ENCODE measurements at regions not wholly inside any gene's neighbourhood (a gene's known extent, or its start where the extent isn't known, plus 50 kb on each side); places are given as distances from the start of the nearest gene placed in this dataset.
A peak's percentile ranks its signal among the peaks of the same experiment; 100 is the strongest.

DNA sequence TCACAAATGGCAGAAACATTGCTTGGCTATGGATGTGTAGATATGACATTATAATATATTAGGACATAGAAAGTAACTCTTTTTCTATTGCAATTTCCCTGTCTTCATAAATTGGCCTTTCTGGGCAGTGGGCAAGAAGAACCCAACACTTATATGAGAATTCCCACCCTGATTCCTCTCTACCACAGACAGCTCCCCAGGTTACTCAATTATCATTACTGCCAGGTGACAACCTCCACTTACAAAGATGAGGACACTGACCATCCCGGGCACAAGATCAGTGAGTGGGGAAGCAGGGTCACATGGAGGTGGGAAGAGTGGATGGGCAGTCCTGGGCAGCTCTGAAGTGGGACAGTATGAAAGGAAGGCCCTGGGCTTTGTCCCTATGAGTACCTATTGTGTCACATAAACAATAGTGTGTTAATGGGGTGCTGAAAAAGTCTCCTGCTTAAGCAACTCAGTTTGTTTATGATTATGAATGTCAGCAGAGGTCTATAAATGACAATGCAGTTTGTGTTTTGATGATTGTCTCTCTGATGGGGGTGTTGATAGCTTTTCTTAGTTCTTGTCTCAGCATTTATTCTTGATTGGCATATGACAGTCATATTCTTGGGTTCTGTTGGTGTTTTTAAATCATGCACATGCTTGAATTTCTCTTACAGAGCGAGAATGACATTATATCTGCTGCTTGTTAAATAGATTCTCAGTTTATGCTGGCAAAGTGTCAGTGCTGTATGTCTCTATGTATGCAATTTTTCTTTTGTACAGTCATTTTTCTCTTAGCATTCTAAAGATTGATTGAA lies 99.9 kb downstream of the SLIT2 start:
- H3K9me3 ChIP-seq = no peaks in the 10 kb centered on the region
- H3K4me1 ChIP-seq = peaks cover 3% of the 10 kb centered on the region
- H3K4me3 ChIP-seq = no peak overlapping the region
- intact Hi-C loops (cut with DNase I) = no loop called here
- DNase-seq (no peak), ATAC-seq (no peak)
- no peak overlapping the region for H3K27ac ChIP-seq
- no peak for TF ChIP-seq POLR2A (IDR thresholded peaks at IDR 0.05)
- TF ChIP-seq, protein P1, sequence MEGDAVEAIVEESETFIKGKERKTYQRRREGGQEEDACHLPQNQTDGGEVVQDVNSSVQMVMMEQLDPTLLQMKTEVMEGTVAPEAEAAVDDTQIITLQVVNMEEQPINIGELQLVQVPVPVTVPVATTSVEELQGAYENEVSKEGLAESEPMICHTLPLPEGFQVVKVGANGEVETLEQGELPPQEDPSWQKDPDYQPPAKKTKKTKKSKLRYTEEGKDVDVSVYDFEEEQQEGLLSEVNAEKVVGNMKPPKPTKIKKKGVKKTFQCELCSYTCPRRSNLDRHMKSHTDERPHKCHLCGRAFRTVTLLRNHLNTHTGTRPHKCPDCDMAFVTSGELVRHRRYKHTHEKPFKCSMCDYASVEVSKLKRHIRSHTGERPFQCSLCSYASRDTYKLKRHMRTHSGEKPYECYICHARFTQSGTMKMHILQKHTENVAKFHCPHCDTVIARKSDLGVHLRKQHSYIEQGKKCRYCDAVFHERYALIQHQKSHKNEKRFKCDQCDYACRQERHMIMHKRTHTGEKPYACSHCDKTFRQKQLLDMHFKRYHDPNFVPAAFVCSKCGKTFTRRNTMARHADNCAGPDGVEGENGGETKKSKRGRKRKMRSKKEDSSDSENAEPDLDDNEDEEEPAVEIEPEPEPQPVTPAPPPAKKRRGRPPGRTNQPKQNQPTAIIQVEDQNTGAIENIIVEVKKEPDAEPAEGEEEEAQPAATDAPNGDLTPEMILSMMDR (IDR thresholded peaks at IDR 0.05) = no peak
- 61 to 63% methylated on average over 2 of the region's 2 CpGs for WGBS, 2 donors
- H3K27me3 ChIP-seq = no peaks in the 10 kb centered on the region
- H3K36me3 ChIP-seq (replicated peaks in 1 of 2; ENCODE audit: insufficient read depth in 1 of 2, low read depth in 2 of 2) = no peaks in the 10 kb centered on the region

DNA sequence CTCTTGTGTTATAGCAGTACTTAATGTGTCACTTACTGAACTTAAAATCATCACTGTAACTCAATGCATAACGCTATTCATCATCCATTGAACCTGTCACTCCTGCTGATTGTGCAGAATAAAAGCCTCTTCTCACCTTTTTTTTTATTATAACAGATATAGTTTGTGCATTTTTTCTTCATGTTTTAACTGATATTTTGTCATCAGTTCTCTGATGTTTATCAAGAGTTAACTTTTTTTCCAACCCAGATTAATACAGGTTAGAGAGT lies 100.4 kb downstream of the SLIT2 start:
- intact Hi-C loops (cut with DNase I) = no loop called here
- Histone ChIP-seq H3K27me3 (no peaks in the 10 kb centered on the region), H3K4me3 (no peak overlapping the region), H3K27ac (no peak overlapping the region), H3K36me3 (replicated peaks in 1 of 2; ENCODE audit: insufficient read depth in 1 of 2, low read depth in 2 of 2) (no peaks in the 10 kb centered on the region), H3K4me1 (peaks cover 3% of the 10 kb centered on the region), H3K9me3 (no peaks in the 10 kb centered on the region)
- 43 to 50% methylated on average over 1 of the region's 1 CpG for WGBS, 2 donors
- DNase-seq (no peak), ATAC-seq (no peak)
- TF ChIP-seq POLR2A (IDR thresholded peaks at IDR 0.05) = no peak
- TF ChIP-seq, protein P1 (IDR thresholded peaks at IDR 0.05) = no peak

DNA sequence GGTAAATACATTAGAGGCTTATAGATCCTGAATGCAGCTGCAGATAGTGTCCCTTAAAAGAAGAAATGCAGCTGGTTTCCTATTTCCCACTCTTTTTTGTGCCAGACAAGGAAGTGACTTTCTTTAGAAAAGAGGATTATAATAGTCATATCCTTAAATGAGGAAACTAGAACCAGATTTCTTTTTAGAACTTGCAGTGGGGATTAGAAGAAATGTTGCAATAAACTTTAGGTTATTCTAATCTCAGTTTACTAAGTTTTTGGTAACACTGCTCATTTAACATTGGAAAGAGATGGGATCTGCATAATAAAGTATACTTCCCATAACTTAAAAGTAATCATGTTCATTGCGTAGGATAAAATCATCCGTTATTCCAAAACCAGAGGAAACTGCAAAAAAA lies 101.9 kb downstream of the SLIT2 start:
- intact Hi-C loops (cut with DNase I) = no loop called here
- TF ChIP-seq, protein P1 (IDR thresholded peaks at IDR 0.05) = no peak
- TF ChIP-seq POLR2A (IDR thresholded peaks at IDR 0.05) = no peak
- ATAC-seq (no peak), DNase-seq (no peak)
- peaks cover 3% of the 10 kb centered on the region for H3K4me1 ChIP-seq
- no peaks in the 10 kb centered on the region for H3K9me3 ChIP-seq
- H3K27me3 ChIP-seq = no peaks in the 10 kb centered on the region
- 86 to 88% methylated on average over 2 of the region's 2 CpGs for WGBS, 2 donors
- H3K27ac ChIP-seq = no peak overlapping the region
- no peaks in the 10 kb centered on the region for H3K36me3 ChIP-seq (replicated peaks in 1 of 2; ENCODE audit: insufficient read depth in 1 of 2, low read depth in 2 of 2)
- no peak overlapping the region for H3K4me3 ChIP-seq

DNA sequence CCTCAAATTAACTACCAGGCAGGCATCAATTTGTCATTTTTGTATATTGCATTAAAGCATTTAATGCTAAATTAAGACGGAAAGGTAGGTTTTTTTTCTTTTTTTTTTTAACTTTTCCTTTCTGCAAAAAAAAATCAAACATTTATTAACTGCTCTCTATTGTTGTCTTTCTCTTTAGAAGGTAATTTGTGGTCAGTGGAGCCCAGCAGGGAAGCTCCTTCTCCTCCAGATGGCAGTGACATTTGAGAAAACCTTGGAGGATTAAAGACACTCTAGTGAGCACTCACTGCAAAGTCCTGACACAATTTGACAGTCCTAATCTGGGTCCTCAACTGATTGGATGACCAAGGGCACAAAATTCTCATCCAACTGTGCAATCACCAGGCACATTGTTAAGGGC lies 102.4 kb downstream of the SLIT2 start:
- ATAC-seq = no peak
- H3K27ac ChIP-seq = no peak overlapping the region
- no peaks in the 10 kb centered on the region for H3K36me3 ChIP-seq (replicated peaks in 1 of 2; ENCODE audit: insufficient read depth in 1 of 2, low read depth in 2 of 2)
- no peak overlapping the region for H3K4me3 ChIP-seq
- H3K4me1 ChIP-seq = peaks cover 3% of the 10 kb centered on the region
- H3K27me3 ChIP-seq = no peaks in the 10 kb centered on the region
- TF ChIP-seq, protein P1 (IDR thresholded peaks at IDR 0.05) = no peak
- no peak for TF ChIP-seq POLR2A (IDR thresholded peaks at IDR 0.05)
- 56% methylated on average over 1 of the region's 1 CpG for WGBS, 2 donors
- intact Hi-C loops (cut with DNase I) = no loop called here
- no peaks in the 10 kb centered on the region for H3K9me3 ChIP-seq
- no peak for DNase-seq

DNA sequence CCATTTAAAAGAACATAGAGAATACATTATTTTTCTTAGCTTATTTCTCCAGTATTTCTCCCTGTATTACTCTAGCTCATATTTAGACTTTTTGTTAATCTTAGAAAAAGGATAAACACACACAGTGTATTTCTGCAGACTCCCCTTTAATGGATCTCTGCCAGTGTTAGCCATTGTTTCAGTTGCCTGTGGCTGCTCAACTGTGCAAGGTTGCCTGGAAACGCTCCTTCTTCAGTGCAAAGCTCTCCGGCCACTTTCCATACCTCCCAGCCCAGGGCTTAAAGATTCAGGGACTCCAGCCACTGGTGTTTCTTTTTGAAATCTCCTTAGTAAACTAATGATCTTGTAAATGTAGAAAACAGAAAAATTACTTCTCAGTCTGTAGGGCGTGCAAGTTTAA lies 104.9 kb downstream of the SLIT2 start:
- no peak for ATAC-seq
- no peaks in the 10 kb centered on the region for H3K9me3 ChIP-seq
- H3K27me3 ChIP-seq = no peaks in the 10 kb centered on the region
- no peak overlapping the region for H3K4me3 ChIP-seq
- no peaks in the 10 kb centered on the region for H3K36me3 ChIP-seq (replicated peaks in 1 of 2; ENCODE audit: insufficient read depth in 1 of 2, low read depth in 2 of 2)
- 43 to 60% methylated on average over 3 of the region's 3 CpGs for WGBS, 2 donors
- no peak overlapping the region for H3K27ac ChIP-seq
- TF ChIP-seq POLR2A (IDR thresholded peaks at IDR 0.05) = no peak
- TF ChIP-seq, protein P1 (IDR thresholded peaks at IDR 0.05) = no peak
- peaks cover 3% of the 10 kb centered on the region for H3K4me1 ChIP-seq
- intact Hi-C loops (cut with DNase I) = no loop called here
- DNase-seq = peak in 1 of 4 donors; percentile 9
